GM23248 (cell line): ENCODE measurements at regions not wholly inside any gene's neighbourhood (a gene's known extent, or its start where the extent isn't known, plus 50 kb on each side); places are given as distances from the start of the nearest gene placed in this dataset.

Experiments used
- EZH2 ChIP-seq: fragments of 200-600 bp; sonication (generic); IDR thresholded peaks from 2 replicates; pipeline ENCODE4 v1.6.1; 2018; ENCODE audit warnings: antibody characterized with exemption, mild to moderate bottlenecking; ENCODE audit not compliant: insufficient read depth, poor library complexity, severe bottlenecking
- EZH2phosphoT487 ChIP-seq: fragments of 200-600 bp; sonication (generic); IDR thresholded peaks from 2 replicates; pipeline ENCODE4 v1.6.1; 2018; ENCODE audit warnings: antibody characterized with exemption, moderate library complexity, mild to moderate bottlenecking, low read depth; ENCODE audit not compliant: insufficient read depth

DNA sequence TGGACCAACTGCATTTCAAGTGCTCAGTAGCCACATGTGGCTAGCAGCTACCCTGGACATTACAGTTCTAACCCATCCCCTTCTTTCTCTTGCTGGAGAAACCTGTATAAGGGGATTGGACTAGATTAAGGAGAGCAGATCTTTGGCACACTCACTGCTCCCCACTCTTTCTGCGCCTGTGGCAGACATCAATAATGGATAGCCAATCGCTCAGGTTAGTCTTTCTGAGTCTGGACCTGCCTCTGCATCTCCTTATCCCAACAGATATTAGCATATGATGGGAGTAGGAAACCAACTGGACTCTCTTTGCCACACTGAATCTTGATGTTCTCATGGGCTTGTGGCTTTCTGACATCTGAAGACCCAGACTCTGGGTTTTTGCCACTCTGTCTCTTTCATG is 81.7 kb downstream of the IRX5 start:
- no peak for TF ChIP-seq EZH2
- no peak for TF ChIP-seq EZH2phosphoT487
